B cell (primary cell): ENCODE measurements at regions not wholly inside any gene's neighbourhood (a gene's known extent, or its start where the extent isn't known, plus 50 kb on each side); places are given as distances from the start of the nearest gene placed in this dataset.

Source experiments
- ATAC-seq: fragments of 200-7000 bp; cut with Tn5 transposase; one replicate; pipeline ENCODE4 v1.10.0; 2021; ENCODE audit warnings: low read depth, mild to moderate bottlenecking, moderate number of reproducible peaks, moderate library complexity
- CTCF ChIA-PET: fragments of 350-600 bp; sonication (Branson Sonifier 250); formaldehyde crosslinking; loops from one replicate; lab custom pipeline; 2021; ENCODE audit warnings: antibody characterized with exemption, inconsistent platforms; lab: Charles Lee
- POLR2A ChIA-PET: fragments of 350-600 bp; sonication (Branson Sonifier 250); formaldehyde crosslinking; loops from one replicate; lab custom pipeline; 2021; ENCODE audit warnings: antibody characterized with exemption; lab: Charles Lee
- DNase-seq: peaks from one replicate; pipeline ENCODE4 v3.0.0; 2013
- H2AFZ ChIP-seq: 2 replicates; pipeline ENCODE4 v1.6.1; 2012; ENCODE audit warnings: mild to moderate bottlenecking, low read depth, low read length; ENCODE audit not compliant: insufficient read depth, poor library complexity, severe bottlenecking
- H3K27ac ChIP-seq, 2 donors: 1 replicate in 1 of 2; 2 replicates in 1 of 2; pipeline ENCODE4 v1.5.1; 2012 to 2013; ENCODE audit warnings: low read length in 2 of 2, mild to moderate bottlenecking in 2 of 2, moderate library complexity in 1 of 2
- H3K27me3 ChIP-seq, 4 experiments: fragments of 200-600 bp in 1 of 4; sonication (generic) in 1 of 4; replicated peaks in 1 of 4; 1 replicate in 2 of 4; 2 replicates in 2 of 4; pipeline versions ENCODE4 v1.6.1 to v1.7.0; 2013 to 2016; ENCODE audit warnings: low read length in 3 of 4, mild to moderate bottlenecking in 2 of 4, mixed read lengths in 1 of 4, moderate library complexity in 1 of 4; ENCODE audit not compliant: insufficient read depth in 4 of 4, control insufficient read depth in 3 of 4; ENCODE audit errors: control extremely low read depth in 1 of 4
- H3K36me3 ChIP-seq, 2 experiments: replicated peaks in 1 of 2; 1 replicate in 1 of 2; 2 replicates in 1 of 2; pipeline versions ENCODE4 v1.6.1 to v1.7.1; 2013; ENCODE audit warnings: low read length in 1 of 2; ENCODE audit not compliant: insufficient read depth in 2 of 2, control insufficient read depth in 1 of 2; ENCODE audit errors: control extremely low read depth in 1 of 2, extremely low read depth in 1 of 2
- H3K4me1 ChIP-seq, 2 donors: fragments of 200-600 bp in 1 of 2; sonication (generic) in 1 of 2; 1 replicate in 1 of 2; 2 replicates in 1 of 2; pipeline versions ENCODE4 v1.5.1 to v1.6.1; 2013 to 2017; ENCODE audit warnings: low read length in 2 of 2; ENCODE audit not compliant: control insufficient read depth in 2 of 2, insufficient read depth in 2 of 2
- H3K4me2 ChIP-seq: replicated peaks from 2 replicates; pipeline ENCODE3; 2012; ENCODE audit warnings: mild to moderate bottlenecking, low read depth, low read length; ENCODE audit not compliant: poor library complexity, severe bottlenecking
- H3K4me3 ChIP-seq, 5 experiments: fragments of 200-600 bp in 1 of 5; sonication (generic) in 1 of 5; 1 replicate in 3 of 5; 2 replicates in 2 of 5; pipeline versions ENCODE4 v1.5.1 to v1.7.0; 2011 to 2016; ENCODE audit warnings: low read length in 4 of 5, mild to moderate bottlenecking in 4 of 5, low read depth in 2 of 5, control low read depth in 1 of 5, moderate library complexity in 1 of 5; ENCODE audit not compliant: insufficient read depth in 1 of 5; ENCODE audit errors: control extremely low read depth in 1 of 5, extremely low read depth in 1 of 5
- H3K79me2 ChIP-seq: fragments of 200-600 bp; sonication (generic); one replicate; pipeline ENCODE4 v1.6.0; 2016; ENCODE audit warnings: low read length; ENCODE audit not compliant: control insufficient read depth, insufficient read depth
- H3K9ac ChIP-seq: fragments of 200-600 bp; sonication (generic); 2 replicates; pipeline ENCODE4 v1.6.1; 2017; ENCODE audit warnings: mild to moderate bottlenecking, low read length, moderate library complexity
- H3K9me3 ChIP-seq, 3 donors: one replicate each; pipeline versions ENCODE4 v1.6.1 to v1.7.1; 2013; ENCODE audit warnings: low read length in 2 of 3; ENCODE audit not compliant: control insufficient read depth in 2 of 3, insufficient read depth in 1 of 3; ENCODE audit errors: control extremely low read depth in 1 of 3
- H4K20me1 ChIP-seq: 2 replicates; pipeline ENCODE4 v1.6.0; 2012; ENCODE audit warnings: mild to moderate bottlenecking, low read length; ENCODE audit not compliant: insufficient read depth, control insufficient read depth, poor library complexity, severe bottlenecking
- H3K27ac Mint-ChIP-seq: one replicate; pipeline ENCODE4 v1.8.0; 2021; ENCODE audit warnings: mixed read lengths
- H3K27me3 Mint-ChIP-seq: one replicate; pipeline ENCODE4 v1.8.0; 2021; ENCODE audit warnings: mixed read lengths
- H3K4me1 Mint-ChIP-seq: one replicate; pipeline ENCODE4 v1.8.0; 2021; ENCODE audit warnings: mixed read lengths
- H3K4me3 Mint-ChIP-seq: one replicate; pipeline ENCODE4 v1.8.0; 2021; ENCODE audit warnings: mixed read lengths
- H3K9me3 Mint-ChIP-seq: one replicate; pipeline ENCODE4 v1.8.0; 2022; ENCODE audit warnings: mixed read lengths; ENCODE audit not compliant: insufficient read depth
- CTCF ChIP-seq: fragments of 200-600 bp; IDR thresholded peaks from one replicate; pipeline ENCODE4 v1.8.0; 2022; ENCODE audit warnings: antibody characterized with exemption, mild to moderate bottlenecking
- EZH2 ChIP-seq: IDR thresholded peaks from 2 replicates; pipeline ENCODE4 v1.6.1; 2012; ENCODE audit warnings: borderline replicate concordance, low read depth, mild to moderate bottlenecking, moderate library complexity, low read length; ENCODE audit not compliant: insufficient read depth, poor library complexity, severe bottlenecking
- WGBS: methylation state at CpG from one replicate; pipeline ENCODE4 v1.1.5; 2013; ENCODE audit warnings: missing lambda C conversion rate; ENCODE audit not compliant: insufficient coverage; 5-methylcytosine and 5-hydroxymethylcytosine counted together
- intact Hi-C: fragments of 100-400 bp; cut with micrococcal nuclease; formaldehyde crosslinking; loops from one replicate; pipeline ENCODE4 v1.10.0; 2022

GRCh38 chr14:71648725-71649124 lies 283.5 kb upstream of the RGS6 start:
- WGBS, result no CpG with 5 or more reads among the region's 2 CpGs
- ATAC-seq, result no peak
- CTCF ChIA-PET, result no interaction called here
- Mint-ChIP-seq H3K27me3 (no peaks in the 10 kb centered on the region), H3K4me1 (no peaks in the 10 kb centered on the region), H3K27ac (no peak overlapping the region), H3K9me3 (peaks cover 12% of the 10 kb centered on the region), H3K4me3 (no peak overlapping the region)
- Histone ChIP-seq H2AFZ (no peak overlapping the region), H3K4me3 (no peak overlapping the region), H3K4me2 (no peak overlapping the region), H4K20me1 (no peaks in the 10 kb centered on the region), H3K79me2 (no peaks in the 10 kb centered on the region), H3K9me3 (peaks cover 0 to 10% (median 2%) of the 10 kb centered on the region in 3 donors), H3K27me3 (no peaks in the 10 kb centered on the region), H3K27ac (no peak overlapping the region), H3K9ac (no peak overlapping the region), H3K36me3 (peaks cover 0 to 38% of the 10 kb centered on the region in 2 experiments), H3K4me1 (no peaks in the 10 kb centered on the region)
- TF ChIP-seq EZH2, result no peak
- TF ChIP-seq CTCF, result no peak
- POLR2A ChIA-PET, result interaction anchor here (0.7 kb wide), 1 partner anchor 82 kb away, joined by 5 read pairs; no protein-coding TSS in a partner anchor
- no peak for DNase-seq
- intact Hi-C loops, result no loop called here

GRCh38 chr14:71650187-71650755 lies 282.0 kb upstream of the RGS6 start:
- Histone ChIP-seq H3K27ac (no peak overlapping the region), H3K4me2 (no peak overlapping the region), H3K79me2 (no peaks in the 10 kb centered on the region), H3K4me1 (no peaks in the 10 kb centered on the region), H3K4me3 (no peak overlapping the region), H3K9ac (no peak overlapping the region), H2AFZ (no peak overlapping the region), H3K36me3 (peaks cover 0 to 53% of the 10 kb centered on the region in 2 experiments), H4K20me1 (no peaks in the 10 kb centered on the region), H3K27me3 (no peaks in the 10 kb centered on the region), H3K9me3 (peaks cover 0 to 10% (median 2%) of the 10 kb centered on the region in 3 donors)
- no peak for TF ChIP-seq CTCF
- no peak for TF ChIP-seq EZH2
- DNase-seq, result no peak
- H3K4me3 Mint-ChIP-seq, result no peak overlapping the region
- peaks cover 12% of the 10 kb centered on the region for H3K9me3 Mint-ChIP-seq
- 100% methylated on average over 4 of the region's 7 CpGs for WGBS
- intact Hi-C loops, result no loop called here
- ChIA-PET CTCF (no interaction called here), POLR2A (no interaction called here)
- no peak for ATAC-seq
- no peaks in the 10 kb centered on the region for H3K4me1 Mint-ChIP-seq
- no peaks in the 10 kb centered on the region for H3K27me3 Mint-ChIP-seq
- H3K27ac Mint-ChIP-seq, result no peak overlapping the region
